GM12865 (cell line): ENCODE measurements at regions not wholly inside any gene's neighbourhood (a gene's known extent, or its start where the extent isn't known, plus 50 kb on each side); places are given as distances from the start of the nearest gene placed in this dataset.

ENCODE experiments used
- DNase-seq: peaks from one replicate; pipeline ENCODE4 v3.0.0; 2010; ENCODE audit warnings: low read depth
- H3K4me3 ChIP-seq: 2 replicates; pipeline ENCODE4 v1.5.1; 2011; ENCODE audit warnings: mild to moderate bottlenecking, low read depth, low read length, control low read depth
- CTCF ChIP-seq: IDR thresholded peaks from 2 replicates; pipeline ENCODE4 v1.5.1; 2011; ENCODE audit warnings: low read length, control low read depth, low read depth, inconsistent platforms; ENCODE audit not compliant: insufficient read depth; ENCODE audit errors: missing control alignments

GRCh38 chr15:96582473-96582872, 252.0 kb downstream of the NR2F2 start:
- no peak for DNase-seq

GRCh38 chr15:96583671-96584070, 253.2 kb downstream of the NR2F2 start:
- DNase-seq, result no peak
- H3K4me3 ChIP-seq, result no peak overlapping the region
- no peak for TF ChIP-seq CTCF

More at GRCh38 chr15:96582473-96582872, 252.0 kb downstream of the NR2F2 start:
- TF ChIP-seq CTCF, result no peak
- no peak overlapping the region for H3K4me3 ChIP-seq

GRCh38 chr15:96585484-96586386, 255.2 kb downstream of the NR2F2 start:
- DNase-seq, result no peak

GRCh38 chr15:96586901-96587300, 256.4 kb downstream of the NR2F2 start:
- H3K4me3 ChIP-seq, result no peak overlapping the region
- TF ChIP-seq CTCF, result no peak
- no peak for DNase-seq

More at GRCh38 chr15:96585484-96586386, 255.2 kb downstream of the NR2F2 start:
- no peak overlapping the region for H3K4me3 ChIP-seq
- TF ChIP-seq CTCF, result no peak

GRCh38 chr15:96589864-96590263, 259.4 kb downstream of the NR2F2 start:
- no peak for TF ChIP-seq CTCF
- H3K4me3 ChIP-seq, result no peak overlapping the region
- DNase-seq, result no peak

GRCh38 chr15:96593735-96594134, 263.2 kb downstream of the NR2F2 start:
- H3K4me3 ChIP-seq, result no peak overlapping the region
- no peak for DNase-seq
- TF ChIP-seq CTCF, result no peak
